ENCODE measurements at regions not wholly inside any gene's neighbourhood (a gene's known extent, or its start where the extent isn't known, plus 50 kb on each side); places are given as distances from the start of the nearest gene placed in this dataset.

- Histone ChIP-seq H2AFZ (ENCODE audit: low read length) (no peak overlapping the region), H3K4ac (ENCODE audit: low read depth, low read length) (no peak overlapping the region), H4K91ac (ENCODE audit: insufficient read length, low read depth, low read length) (no peak overlapping the region), H2BK15ac (ENCODE audit: low read depth, low read length) (no peak overlapping the region), H2BK20ac (ENCODE audit: low read depth, low read length, poor library complexity, severe bottlenecking) (no peak overlapping the region), H3T11ph (ENCODE audit: low read length) (no peak overlapping the region), H3K18ac (ENCODE audit: insufficient read length, low read depth, low read length) (no peak overlapping the region), H2BK120ac (ENCODE audit: low read depth, low read length, poor library complexity, severe bottlenecking) (no peak overlapping the region), H3K9me3 (ENCODE audit: control insufficient read depth, low read depth, low read length) (no peaks in the 10 kb centered on the region), H2BK5ac (ENCODE audit: insufficient read length, low read length) (no peak overlapping the region), H4K20me1 (ENCODE audit: control insufficient read depth, insufficient read depth, insufficient read length) (no peaks in the 10 kb centered on the region), H3K23me2 (ENCODE audit: insufficient read length, low read depth, low read length, poor library complexity, severe bottlenecking) (no peaks in the 10 kb centered on the region), H3K27me3 (ENCODE audit: insufficient read depth, low read length) (no peaks in the 10 kb centered on the region; the same call in 1 of the 2 replicates), H2BK12ac (ENCODE audit: insufficient read length, low read depth, low read length) (no peak overlapping the region), H3K27ac (ENCODE audit: insufficient read length, low read depth, low read length) (no peak overlapping the region), H3K56ac (ENCODE audit: insufficient read length, low read depth, low read length) (no peak overlapping the region), H3K9ac (ENCODE audit: extremely low read depth, insufficient read length, low read length) (no peak overlapping the region), H3K4me1 (ENCODE audit: insufficient read depth, low read length) (no peaks in the 10 kb centered on the region), H2AK5ac (ENCODE audit: insufficient read length, low read length) (no peak overlapping the region), H4K8ac (replicated peaks; ENCODE audit: insufficient read length, low read depth, low read length) (no peak overlapping the region), H3K14ac (ENCODE audit: insufficient read depth, low read length) (no peak overlapping the region), H3K79me2 (ENCODE audit: insufficient read depth, low read length) (no peaks in the 10 kb centered on the region), H3K23ac (ENCODE audit: insufficient read length, low read depth, low read length) (no peak overlapping the region), H3K79me1 (ENCODE audit: insufficient read depth, low read depth, low read length, poor library complexity, severe bottlenecking) (no peaks in the 10 kb centered on the region), H4K5ac (ENCODE audit: insufficient read length, low read depth, low read length) (no peak overlapping the region), H3K4me2 (ENCODE audit: insufficient read depth, insufficient read length, low read length) (no peak overlapping the region)
- H3K27ac Mint-ChIP-seq: no peak overlapping the region
- no peak for DNase-seq
- WGBS (ENCODE audit: extremely low coverage, insufficient read length, low lambda C conversion rate): no CpG with 5 or more reads among the region's 3 CpGs
- H3K27me3 Mint-ChIP-seq (ENCODE audit: low read depth): peaks cover 55% of the 10 kb centered on the region
- no peaks in the 10 kb centered on the region for H3K4me1 Mint-ChIP-seq
- no peak for TF ChIP-seq CTCF (conservative IDR thresholded peaks at IDR 0.05)
- H3K4me3 Mint-ChIP-seq: no peak overlapping the region
- H3K9me3 Mint-ChIP-seq: peaks cover 13 to 19% of the 10 kb centered on the region in 2 experiments
- peaks cover 2 to 10% (median 3%) of the 10 kb centered on the region in 3 experiments; a peak in 3 of 7 replicates for H3K36me3 Mint-ChIP-seq (ENCODE audit: insufficient read depth in 1 of 3, low read depth in 3 of 3)
These were observed 60.0 kb upstream of the NTRK3 start for GRCh38 chr15:88316586-88316985.

Measured in H9 (cell line).